Spleen (tissue), 7 donors: ENCODE measurements at regions not wholly inside any gene's neighbourhood (a gene's known extent, or its start where the extent isn't known, plus 50 kb on each side); places are given as distances from the start of the nearest gene placed in this dataset.

ENCODE experiments used
- POLR2A ChIP-seq, 3 donors: fragments of 450-650 bp; IDR thresholded peaks; one replicate each; pipeline ENCODE4 v1.5.1; 2017; ENCODE audit warnings: antibody characterized with exemption in 3 of 3, mild to moderate bottlenecking in 1 of 3
- TF ChIP-seq, protein P1 (sequence below), 11 experiments: fragments of 200-600 bp in 7 of 11; fragments of 450-650 bp in 4 of 11; sonication (generic) in 4 of 11; IDR thresholded peaks in 8 of 11; conservative IDR thresholded peaks in 3 of 11; 1 replicate in 7 of 11; 2 replicates in 4 of 11; pipeline versions ENCODE4 v1.4.0 to v1.8.0; 2016 to 2021; ENCODE audit warnings: antibody characterized with exemption in 11 of 11, inconsistent platforms in 4 of 11, mild to moderate bottlenecking in 1 of 11
- donor health status: DM: no; HTN: no; CAD: no; lungs with moderate emphysema.
- donor health status: DM: no; HTN: no; CAD: no.
- donor health status: DM: no; HTN: no; CAD: no.

DNA sequence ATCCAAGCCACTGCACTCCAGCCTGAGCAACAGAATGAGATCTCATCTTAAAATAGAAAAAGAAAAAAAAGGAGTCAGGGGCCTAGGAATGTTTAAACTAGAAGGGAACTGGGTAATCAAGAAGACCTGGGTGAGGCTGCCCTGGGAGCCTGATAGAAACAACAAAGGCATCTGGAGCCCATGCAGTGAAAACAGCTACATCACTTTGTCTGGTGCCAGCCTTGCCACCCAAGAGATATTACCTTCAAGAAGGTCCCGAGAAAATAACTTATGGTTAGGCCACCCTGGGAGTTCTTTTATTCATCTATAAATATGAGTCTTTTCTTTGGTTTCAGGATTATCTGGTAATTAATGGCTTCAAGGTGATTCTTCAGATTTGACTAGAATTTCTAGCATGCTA is 412.1 kb downstream of the METTL15 start:
- no peak for TF ChIP-seq POLR2A (IDR thresholded peaks at IDR 0.05)
- TF ChIP-seq, protein P1, sequence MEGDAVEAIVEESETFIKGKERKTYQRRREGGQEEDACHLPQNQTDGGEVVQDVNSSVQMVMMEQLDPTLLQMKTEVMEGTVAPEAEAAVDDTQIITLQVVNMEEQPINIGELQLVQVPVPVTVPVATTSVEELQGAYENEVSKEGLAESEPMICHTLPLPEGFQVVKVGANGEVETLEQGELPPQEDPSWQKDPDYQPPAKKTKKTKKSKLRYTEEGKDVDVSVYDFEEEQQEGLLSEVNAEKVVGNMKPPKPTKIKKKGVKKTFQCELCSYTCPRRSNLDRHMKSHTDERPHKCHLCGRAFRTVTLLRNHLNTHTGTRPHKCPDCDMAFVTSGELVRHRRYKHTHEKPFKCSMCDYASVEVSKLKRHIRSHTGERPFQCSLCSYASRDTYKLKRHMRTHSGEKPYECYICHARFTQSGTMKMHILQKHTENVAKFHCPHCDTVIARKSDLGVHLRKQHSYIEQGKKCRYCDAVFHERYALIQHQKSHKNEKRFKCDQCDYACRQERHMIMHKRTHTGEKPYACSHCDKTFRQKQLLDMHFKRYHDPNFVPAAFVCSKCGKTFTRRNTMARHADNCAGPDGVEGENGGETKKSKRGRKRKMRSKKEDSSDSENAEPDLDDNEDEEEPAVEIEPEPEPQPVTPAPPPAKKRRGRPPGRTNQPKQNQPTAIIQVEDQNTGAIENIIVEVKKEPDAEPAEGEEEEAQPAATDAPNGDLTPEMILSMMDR (IDR thresholded peaks at IDR 0.05 in 8 of 11, conservative IDR thresholded peaks at IDR 0.05 in 3 of 11) = no peak
